Kidney epithelial cell (primary cell): ENCODE measurements at regions not wholly inside any gene's neighbourhood (a gene's known extent, or its start where the extent isn't known, plus 50 kb on each side); places are given as distances from the start of the nearest gene placed in this dataset.

Experiments used
- DNase-seq: peaks from one replicate; pipeline ENCODE4 v3.0.0-alpha.2; 2010; ENCODE audit warnings: low read depth
- H3K27me3 ChIP-seq: 2 replicates; pipeline ENCODE4 v1.6.0; 2011; ENCODE audit warnings: low read length; ENCODE audit not compliant: control insufficient read depth, insufficient read depth
- H3K36me3 ChIP-seq: 2 replicates; pipeline ENCODE4 v1.5.1; 2011; ENCODE audit warnings: low read length; ENCODE audit not compliant: control insufficient read depth, insufficient read depth
- H3K4me3 ChIP-seq: 2 replicates; pipeline ENCODE4 v1.5.1; 2011; ENCODE audit warnings: low read depth, mild to moderate bottlenecking, control low read depth, low read length
- CTCF ChIP-seq: IDR thresholded peaks from 2 replicates; pipeline ENCODE4 v1.5.1; 2011; ENCODE audit warnings: mild to moderate bottlenecking, moderate library complexity, low read length, control low read depth, inconsistent platforms; ENCODE audit not compliant: insufficient read depth, poor library complexity, severe bottlenecking

- DNase-seq, result no peak
- Histone ChIP-seq H3K27me3 (no peaks in the 10 kb centered on the region), H3K36me3 (no peaks in the 10 kb centered on the region), H3K4me3 (no peak overlapping the region)
- no peak for TF ChIP-seq CTCF
Observed at GRCh38 chr6:145017051-145017450, 718.3 kb downstream of the EPM2A start.

- no peak for DNase-seq
- Histone ChIP-seq H3K27me3 (no peaks in the 10 kb centered on the region), H3K36me3 (no peaks in the 10 kb centered on the region), H3K4me3 (no peak overlapping the region)
- no peak for TF ChIP-seq CTCF
Observed at GRCh38 chr6:145017516-145017915, 717.8 kb downstream of the EPM2A start.

GRCh38 chr6:145018027-145018426 lies 717.3 kb downstream of the EPM2A start:
- DNase-seq, result no peak
- no peak overlapping the region for H3K4me3 ChIP-seq
- no peaks in the 10 kb centered on the region for H3K27me3 ChIP-seq

GRCh38 chr6:145020114-145020513 lies 715.2 kb downstream of the EPM2A start:
- Histone ChIP-seq H3K4me3 (no peak overlapping the region), H3K36me3 (no peaks in the 10 kb centered on the region), H3K27me3 (no peaks in the 10 kb centered on the region)
- DNase-seq, result no peak
- TF ChIP-seq CTCF, result no peak

More at GRCh38 chr6:145018027-145018426, 717.3 kb downstream of the EPM2A start:
- H3K36me3 ChIP-seq, result no peaks in the 10 kb centered on the region
- TF ChIP-seq CTCF, result no peak

- no peak for DNase-seq
- H3K27me3 ChIP-seq, result no peaks in the 10 kb centered on the region
- TF ChIP-seq CTCF, result no peak
Observed at GRCh38 chr6:145020543-145020942, 714.8 kb downstream of the EPM2A start.

GRCh38 chr6:145022199-145022796 lies 713.0 kb downstream of the EPM2A start:
- DNase-seq, result no peak
- Histone ChIP-seq H3K4me3 (no peak overlapping the region), H3K27me3 (no peaks in the 10 kb centered on the region), H3K36me3 (no peaks in the 10 kb centered on the region)
- no peak for TF ChIP-seq CTCF

More at GRCh38 chr6:145020543-145020942, 714.8 kb downstream of the EPM2A start:
- H3K36me3 ChIP-seq, result no peaks in the 10 kb centered on the region
- no peak overlapping the region for H3K4me3 ChIP-seq
